ENCODE measurements at regions not wholly inside any gene's neighbourhood (a gene's known extent, or its start where the extent isn't known, plus 50 kb on each side); places are given as distances from the start of the nearest gene placed in this dataset.

GRCh38 chr1:88009916-88010315, 674.2 kb upstream of the PKN2 start:
- ChIA-PET CTCF (no interaction called here), POLR2A (no interaction called here)
- no peaks in the 10 kb centered on the region for H3K4me1 ChIP-seq (ENCODE audit: control insufficient read depth, insufficient read depth, low read length)
- DNase-seq (ENCODE audit: low read depth, low spot score) (no peak), ATAC-seq (no peak)
- in situ Hi-C loops (cut with HindIII; ENCODE audit: low pct_unique_long_range_greater_than_20kb, low sequenced_read_pairs), result no loop called here
- no peak for TF ChIP-seq CTCF (IDR thresholded peaks at IDR 0.05)
- no peak for TF ChIP-seq SIN3A (IDR thresholded peaks at IDR 0.05; ENCODE audit: borderline replicate concordance, insufficient read depth, low read depth, low read length)
- no peak for TF ChIP-seq TCF7L2 (IDR thresholded peaks at IDR 0.05; ENCODE audit: low read depth, low read length)
- TF ChIP-seq POLR2AphosphoS5 (IDR thresholded peaks at IDR 0.05; ENCODE audit: low read depth, low read length), result no peak
- no peak for TF ChIP-seq REST (IDR thresholded peaks at IDR 0.05; ENCODE audit: insufficient read depth in 1 of 2, low read depth in 2 of 2, low read length in 1 of 2)
- no peaks in the 10 kb centered on the region for H3K36me3 ChIP-seq (ENCODE audit: control insufficient read depth, insufficient read depth, low read length)
- H3K4me3 ChIP-seq (ENCODE audit: low read depth in 2 of 2, low read length in 2 of 2), result no peak overlapping the region
- BruUV-seq (replicated peaks), result no TSS peak
- intact Hi-C loops (cut with micrococcal nuclease; ENCODE audit: unreplicated experiment), result no loop called here
- no peaks in the 10 kb centered on the region for H3K27me3 ChIP-seq (ENCODE audit: control insufficient read depth, insufficient read depth, low read length)
- no peak overlapping the region for H3K27ac ChIP-seq (ENCODE audit: low read length)
- no peaks in the 10 kb centered on the region for H3K9me3 ChIP-seq (ENCODE audit: control insufficient read depth, insufficient read depth, low read depth, low read length)

- DNase-seq (ENCODE audit: low read depth, low spot score) (no peak), ATAC-seq (no peak)
- no peak for TF ChIP-seq POLR2AphosphoS5 (IDR thresholded peaks at IDR 0.05; ENCODE audit: low read depth, low read length)
- TF ChIP-seq TCF7L2 (IDR thresholded peaks at IDR 0.05; ENCODE audit: low read depth, low read length), result no peak
- TF ChIP-seq REST (IDR thresholded peaks at IDR 0.05; ENCODE audit: insufficient read depth in 1 of 2, low read depth in 2 of 2, low read length in 1 of 2), result no peak
- TF ChIP-seq CTCF (IDR thresholded peaks at IDR 0.05), result no peak
- TF ChIP-seq SIN3A (IDR thresholded peaks at IDR 0.05; ENCODE audit: borderline replicate concordance, insufficient read depth, low read depth, low read length), result no peak
These were observed 670.6 kb upstream of the PKN2 start for GRCh38 chr1:88013485-88013884.

More at GRCh38 chr1:88013485-88013884, 670.6 kb upstream of the PKN2 start:
- ChIA-PET CTCF (no interaction called here), POLR2A (no interaction called here)
- Histone ChIP-seq H3K27ac (ENCODE audit: low read length) (no peak overlapping the region), H3K36me3 (ENCODE audit: control insufficient read depth, insufficient read depth, low read length) (no peaks in the 10 kb centered on the region), H3K9me3 (ENCODE audit: control insufficient read depth, insufficient read depth, low read depth, low read length) (no peaks in the 10 kb centered on the region), H3K4me3 (ENCODE audit: low read depth in 2 of 2, low read length in 2 of 2) (no peak overlapping the region), H3K4me1 (ENCODE audit: control insufficient read depth, insufficient read depth, low read length) (no peaks in the 10 kb centered on the region), H3K27me3 (ENCODE audit: control insufficient read depth, insufficient read depth, low read length) (no peaks in the 10 kb centered on the region)
- intact Hi-C loops (cut with micrococcal nuclease; ENCODE audit: unreplicated experiment), result no loop called here
- in situ Hi-C loops (cut with HindIII; ENCODE audit: low pct_unique_long_range_greater_than_20kb, low sequenced_read_pairs), result no loop called here
- BruUV-seq (replicated peaks), result no TSS peak

All from Panc1 (cell line).